Uterus (tissue), 3 donors: ENCODE measurements at regions not wholly inside any gene's neighbourhood (a gene's known extent, or its start where the extent isn't known, plus 50 kb on each side); places are given as distances from the start of the nearest gene placed in this dataset.

Source experiments
- DNase-seq, 2 donors: peaks; one replicate each; pipeline ENCODE4 v3.0.0-alpha.2; 2019 to 2020
- H3K27ac ChIP-seq, 2 donors: fragments of 200-600 bp; sonication (generic); 1 replicate in 1 of 2; 2 replicates in 1 of 2; pipeline ENCODE4 v1.5.1; 2016 to 2018
- H3K27me3 ChIP-seq, 2 donors: fragments of 200-600 bp; sonication (generic); one replicate each; pipeline ENCODE4 v1.5.1; 2018 to 2019; ENCODE audit warnings: control low read depth in 1 of 2
- H3K36me3 ChIP-seq, 2 donors: fragments of 200-600 bp; sonication (generic); one replicate each; pipeline ENCODE4 v1.5.1; 2019; ENCODE audit warnings: control low read depth in 1 of 2
- H3K4me1 ChIP-seq, 2 donors: fragments of 200-600 bp; sonication (generic); one replicate each; pipeline ENCODE4 v1.5.1; 2018 to 2019; ENCODE audit warnings: control low read depth in 1 of 2
- H3K4me3 ChIP-seq, 2 donors: fragments of 200-600 bp; sonication (generic); 1 replicate in 1 of 2; 2 replicates in 1 of 2; pipeline ENCODE4 v1.5.1; 2018 to 2019; ENCODE audit warnings: mild to moderate bottlenecking in 1 of 2
- H3K9me3 ChIP-seq, 2 donors: fragments of 200-600 bp; sonication (generic); one replicate each; pipeline ENCODE4 v1.5.1; 2019; ENCODE audit warnings: control low read depth in 1 of 2
- CTCF ChIP-seq, 4 experiments: fragments of 200-600 bp in 2 of 4; fragments of 450-650 bp in 2 of 4; sonication (generic) in 2 of 4; IDR thresholded peaks; one replicate each; pipeline ENCODE4 v1.5.1; 2016 to 2019; ENCODE audit warnings: antibody characterized with exemption in 4 of 4, mild to moderate bottlenecking in 2 of 4, moderate library complexity in 1 of 4
- POLR2A ChIP-seq, 2 donors: fragments of 450-650 bp; IDR thresholded peaks; one replicate each; pipeline ENCODE4 v1.6.1; 2016; ENCODE audit warnings: antibody characterized with exemption in 2 of 2, mild to moderate bottlenecking in 1 of 2, moderate library complexity in 1 of 2
- intact Hi-C: fragments of 100-400 bp; cut with DNase I; formaldehyde crosslinking; loops from one replicate; pipeline ENCODE4 v1.15.1; 2023; ENCODE audit warnings: low total_unique reads
- donor health status: DM: yes; HTN: yes; CAD: no.

GRCh38 chr7:155889636-155890511 lies 77.6 kb upstream of the SHH start:
- Histone ChIP-seq H3K27me3 (no peaks in the 10 kb centered on the region), H3K27ac (no peak overlapping the region), H3K4me1 (no peaks in the 10 kb centered on the region), H3K9me3 (no peaks in the 10 kb centered on the region), H3K36me3 (no peaks in the 10 kb centered on the region), H3K4me3 (no peak overlapping the region)
- no peak for DNase-seq
- intact Hi-C loops = no loop called here
- TF ChIP-seq POLR2A (IDR thresholded peaks at IDR 0.05) (no peak), CTCF (IDR thresholded peaks at IDR 0.05) (no peak)

DNA sequence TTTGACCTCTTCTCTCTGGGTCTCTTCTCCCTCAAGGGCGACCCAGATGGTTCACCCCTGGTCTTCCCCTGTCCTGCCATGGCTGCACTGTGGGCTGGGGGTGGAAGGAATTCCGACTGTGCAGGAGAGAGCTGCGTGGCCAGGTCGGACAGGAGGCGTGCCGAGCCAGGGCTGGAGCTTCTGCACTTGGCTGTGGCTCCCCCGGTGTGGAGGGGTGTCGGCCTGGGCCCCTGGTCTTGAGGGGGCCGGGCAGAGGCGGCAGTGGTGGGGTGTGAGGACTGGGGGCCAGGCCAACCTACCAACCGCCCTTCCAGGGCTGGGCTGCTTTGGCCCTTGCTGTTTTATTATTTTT lies 74.9 kb upstream of the SHH start:
- Histone ChIP-seq H3K9me3 (no peaks in the 10 kb centered on the region), H3K27me3 (no peaks in the 10 kb centered on the region), H3K27ac (no peak overlapping the region), H3K36me3 (no peaks in the 10 kb centered on the region), H3K4me3 (no peak overlapping the region), H3K4me1 (no peaks in the 10 kb centered on the region)
- intact Hi-C loops = no loop called here
- TF ChIP-seq CTCF (IDR thresholded peaks at IDR 0.05) (no peak), POLR2A (IDR thresholded peaks at IDR 0.05) (no peak)
- no peak for DNase-seq

GRCh38 chr7:155886391-155887173 lies 74.3 kb upstream of the SHH start:
- no peak for DNase-seq
- H3K4me1 ChIP-seq = no peaks in the 10 kb centered on the region
- no peak overlapping the region for H3K27ac ChIP-seq
- H3K9me3 ChIP-seq = no peaks in the 10 kb centered on the region
- intact Hi-C loops = no loop called here
- H3K27me3 ChIP-seq = no peaks in the 10 kb centered on the region
- H3K36me3 ChIP-seq = no peaks in the 10 kb centered on the region
- no peak overlapping the region for H3K4me3 ChIP-seq
- no peak for TF ChIP-seq POLR2A (IDR thresholded peaks at IDR 0.05)
- no peak for TF ChIP-seq CTCF (IDR thresholded peaks at IDR 0.05)

DNA sequence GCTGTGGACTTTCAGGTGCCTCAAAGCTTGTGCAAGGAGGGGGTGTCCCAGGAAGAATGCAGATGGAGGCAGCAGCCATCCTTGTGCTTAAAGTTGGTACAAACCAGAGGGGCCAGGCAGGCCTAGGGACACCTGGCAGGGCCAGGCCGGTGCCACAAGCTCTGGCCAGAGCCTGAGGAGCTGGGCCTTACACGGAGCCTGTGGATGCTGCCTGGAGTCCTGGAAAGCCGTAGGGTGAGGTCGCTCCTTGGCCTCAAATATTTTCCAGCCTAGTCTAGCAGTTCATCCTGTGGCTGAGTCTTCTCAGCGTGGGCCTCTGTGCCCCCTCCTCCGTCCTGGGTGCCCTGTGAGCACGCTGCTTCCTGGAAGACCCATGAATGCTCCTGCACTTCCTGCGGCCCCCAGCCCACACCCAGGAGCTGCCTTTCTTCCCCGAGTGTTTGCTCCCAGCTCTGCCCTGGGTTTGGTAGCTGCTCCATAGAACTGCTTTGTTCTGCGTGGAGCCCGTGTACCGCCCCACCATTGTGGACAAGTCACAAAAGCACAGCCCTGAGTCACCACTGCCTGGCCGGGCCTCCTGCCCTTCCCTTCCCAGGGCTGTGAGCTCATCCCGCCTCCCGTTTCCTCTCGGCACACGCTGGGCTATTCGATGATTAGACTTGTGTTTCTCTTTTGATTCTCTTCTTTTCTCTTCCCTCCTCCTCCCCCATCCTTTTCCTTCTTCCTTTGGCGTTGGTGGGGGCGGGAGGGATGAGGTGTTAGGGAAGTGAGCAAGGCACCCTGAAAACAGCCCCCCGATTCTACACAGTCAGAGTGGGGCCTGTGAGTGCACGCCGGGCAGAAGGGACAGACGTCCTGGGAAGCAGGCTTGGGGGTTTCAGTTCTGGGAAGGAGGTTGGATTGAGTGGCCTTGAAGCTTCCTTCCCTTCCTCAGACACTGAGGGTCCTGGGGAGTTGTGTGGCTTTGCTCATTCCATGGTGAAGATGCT lies 73.2 kb upstream of the SHH start:
- no peak overlapping the region for H3K27ac ChIP-seq
- intact Hi-C loops = no loop called here
- H3K4me1 ChIP-seq = no peaks in the 10 kb centered on the region
- H3K27me3 ChIP-seq = no peaks in the 10 kb centered on the region
- H3K9me3 ChIP-seq = no peaks in the 10 kb centered on the region
- H3K4me3 ChIP-seq = no peak overlapping the region
- TF ChIP-seq POLR2A (IDR thresholded peaks at IDR 0.05) (no peak), CTCF (IDR thresholded peaks at IDR 0.05) (no peak)
- no peak for DNase-seq
- H3K36me3 ChIP-seq = no peaks in the 10 kb centered on the region
